ENCODE measurements at regions not wholly inside any gene's neighbourhood (a gene's known extent, or its start where the extent isn't known, plus 50 kb on each side); places are given as distances from the start of the nearest gene placed in this dataset.

DNA sequence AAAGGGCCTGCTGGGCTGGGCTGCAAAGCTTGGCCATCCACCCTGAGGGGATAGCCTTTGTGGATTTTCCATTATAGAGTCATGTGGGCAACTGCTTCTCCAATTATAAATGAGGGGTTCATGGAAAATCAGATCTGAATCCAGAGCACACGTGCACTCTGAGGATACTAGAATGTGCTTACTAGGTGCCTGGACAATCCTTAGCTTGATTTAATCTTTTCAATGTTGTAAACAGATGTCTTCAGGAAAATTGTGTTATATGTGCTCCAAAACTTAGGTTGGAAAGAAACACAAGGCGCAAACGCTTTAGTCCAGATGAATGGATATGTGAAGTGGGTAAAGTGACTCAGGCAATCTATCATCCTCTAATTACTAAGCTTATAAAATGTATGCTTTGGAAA is 92.0 kb downstream of the SLC17A6 start:
- H3K27me3 Mint-ChIP-seq (ENCODE audit: low read depth), result peaks cover 22% of the 10 kb centered on the region
- H3K4me1 Mint-ChIP-seq (ENCODE audit: low read depth), result peaks cover 4% of the 10 kb centered on the region
- no peaks in the 10 kb centered on the region for H3K9me3 Mint-ChIP-seq
- intact Hi-C loops (cut with micrococcal nuclease), result loop anchor here (5.0 kb wide), 1 partner anchor 88 kb away; no protein-coding TSS in a partner anchor
- H3K36me3 Mint-ChIP-seq (ENCODE audit: low read depth), result no peaks in the 10 kb centered on the region
- no peak for DNase-seq (ENCODE audit: low spot score)
- no peak overlapping the region for H3K4me3 Mint-ChIP-seq (ENCODE audit: low read depth)
- H3K27ac Mint-ChIP-seq, result no peak overlapping the region
